HG03565 (cell line): ENCODE measurements at regions not wholly inside any gene's neighbourhood (a gene's known extent, or its start where the extent isn't known, plus 50 kb on each side); places are given as distances from the start of the nearest gene placed in this dataset.
"Not testable (repeated sequence)": the region's sequence is repeated elsewhere in the genome, so short reads cannot be mapped to it uniquely, and the experiment has no call there.

Source experiments
- ATAC-seq: cut with Tn5 transposase; IDR thresholded peaks from one replicate; pipeline ENCODE4 v1.9.1; 2021; ENCODE audit warnings: mild to moderate bottlenecking, moderate library complexity; ENCODE audit not compliant: unreplicated experiment

GRCh38 chr13:86920961-86921360 lies 750.2 kb upstream of the SLITRK5 start:
- no peak for ATAC-seq

- ATAC-seq, result no peak
Measured at GRCh38 chr13:86922936-86923335, 748.2 kb upstream of the SLITRK5 start.

GRCh38 chr13:86926916-86927315 lies 744.3 kb upstream of the SLITRK5 start:
- ATAC-seq, result not testable (repeated sequence)

GRCh38 chr13:86932776-86933334 lies 738.3 kb upstream of the SLITRK5 start:
- ATAC-seq, result no peak

DNA sequence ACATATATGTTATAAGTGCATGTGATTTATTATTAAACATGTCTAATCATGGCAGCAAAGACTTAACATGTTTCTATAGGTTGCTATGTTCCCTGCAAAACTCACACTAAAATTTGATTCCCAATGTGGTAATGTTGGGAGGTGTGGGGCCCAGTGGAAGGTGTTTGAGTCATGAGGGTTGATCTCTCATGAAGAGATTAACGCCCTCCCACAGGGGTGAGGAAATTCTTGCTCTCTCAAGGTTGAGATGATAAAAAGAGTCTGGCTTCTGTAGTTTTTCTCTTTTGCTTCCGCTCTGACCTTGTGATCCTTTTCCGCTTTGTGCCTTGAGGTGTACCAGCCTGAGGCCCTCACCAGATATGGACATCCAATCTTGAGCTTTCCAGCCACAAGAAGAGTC lies 737.5 kb upstream of the SLITRK5 start:
- no peak for ATAC-seq

GRCh38 chr13:86937316-86937715 lies 733.9 kb upstream of the SLITRK5 start:
- ATAC-seq, result no peak

GRCh38 chr13:86945584-86945983 lies 725.6 kb upstream of the SLITRK5 start:
- ATAC-seq, result no peak

- no peak for ATAC-seq
Measured at GRCh38 chr13:86946734-86947133, 724.4 kb upstream of the SLITRK5 start.

DNA sequence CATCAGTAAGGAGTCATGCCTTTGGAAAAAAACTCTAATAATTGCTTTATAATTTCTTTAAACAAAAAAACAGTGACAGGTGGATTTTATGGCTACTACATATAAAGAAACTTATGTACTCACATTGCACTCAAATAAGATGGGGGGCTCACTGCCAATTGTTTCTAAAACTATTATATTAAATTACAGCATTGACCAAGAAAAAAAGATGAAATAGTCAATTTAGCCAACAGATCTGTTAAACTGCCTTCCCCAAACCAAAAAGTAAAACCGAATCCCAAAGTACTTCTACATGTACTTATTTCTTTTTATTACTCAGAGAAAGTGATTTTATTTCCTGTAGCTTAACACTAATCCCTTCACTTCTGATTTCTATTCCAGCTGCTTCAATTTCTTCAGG lies 716.8 kb upstream of the SLITRK5 start:
- ATAC-seq, result no peak

GRCh38 chr13:86960876-86961275 lies 710.3 kb upstream of the SLITRK5 start:
- ATAC-seq, result no peak

- no peak for ATAC-seq
Measured at GRCh38 chr13:86974251-86974994, 696.7 kb upstream of the SLITRK5 start.

GRCh38 chr13:86974995-86975328 lies 696.2 kb upstream of the SLITRK5 start:
- no peak for ATAC-seq

- no peak for ATAC-seq
Measured at GRCh38 chr13:86976521-86977324, 694.4 kb upstream of the SLITRK5 start.

GRCh38 chr13:86986448-86986847 lies 684.7 kb upstream of the SLITRK5 start:
- no peak for ATAC-seq

DNA sequence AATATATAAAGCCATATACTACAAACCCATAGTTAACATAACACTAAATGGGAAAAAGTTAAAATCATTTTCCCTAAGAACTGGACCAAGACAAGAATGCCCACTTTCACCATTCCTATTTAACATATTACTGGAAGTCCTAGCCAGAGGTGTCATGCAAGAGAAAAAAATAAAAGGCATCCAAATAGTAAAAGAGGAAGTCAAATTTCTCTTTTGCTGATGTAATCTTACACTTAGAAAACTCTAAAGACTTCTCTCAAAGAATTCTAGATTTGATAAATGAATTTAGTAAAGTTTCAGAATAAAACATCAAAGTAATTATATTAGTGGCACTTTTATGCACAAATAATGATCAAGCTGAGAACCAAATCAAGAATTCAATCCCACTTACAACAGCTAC lies 678.9 kb upstream of the SLITRK5 start:
- ATAC-seq, result no peak

DNA sequence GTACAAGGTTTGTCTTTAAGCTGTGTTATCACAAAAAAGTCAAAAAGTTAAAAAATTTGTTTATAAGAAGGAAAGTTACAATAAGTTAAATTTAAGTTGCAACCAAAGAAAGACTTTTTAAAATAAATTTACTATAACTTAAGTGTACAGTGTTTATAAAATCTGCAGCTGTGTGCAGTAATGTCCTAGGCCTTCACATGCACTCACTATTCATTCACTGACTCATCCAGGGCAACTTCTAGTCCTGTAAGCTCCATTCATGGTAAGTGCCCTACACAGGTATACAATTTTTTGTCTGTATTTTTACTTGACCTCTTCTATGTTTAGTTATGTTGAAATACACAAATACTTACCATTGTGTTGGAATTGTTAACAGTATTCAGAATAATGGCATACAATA lies 667.9 kb upstream of the SLITRK5 start:
- no peak for ATAC-seq

DNA sequence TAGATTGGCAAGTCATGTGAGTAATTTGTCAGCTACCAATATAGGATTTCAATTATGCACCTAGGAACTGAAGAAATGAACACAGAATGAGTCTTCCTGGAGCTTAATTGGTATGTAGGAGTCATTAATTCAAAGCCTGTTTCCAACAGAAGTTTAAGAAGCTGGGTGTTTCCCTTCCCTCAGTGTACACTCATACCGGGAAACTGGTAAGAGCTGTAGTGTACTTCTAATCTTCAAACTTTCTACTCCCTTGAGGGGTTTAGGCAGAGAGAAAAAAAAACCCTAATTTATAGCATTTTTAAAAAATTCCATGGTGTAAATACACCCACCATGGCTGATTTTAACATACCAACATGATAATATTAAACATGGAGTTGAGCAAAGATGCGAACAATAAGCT lies 665.7 kb upstream of the SLITRK5 start:
- no peak for ATAC-seq

- ATAC-seq, result no peak
Measured at GRCh38 chr13:87035526-87035925, 635.6 kb upstream of the SLITRK5 start.

DNA sequence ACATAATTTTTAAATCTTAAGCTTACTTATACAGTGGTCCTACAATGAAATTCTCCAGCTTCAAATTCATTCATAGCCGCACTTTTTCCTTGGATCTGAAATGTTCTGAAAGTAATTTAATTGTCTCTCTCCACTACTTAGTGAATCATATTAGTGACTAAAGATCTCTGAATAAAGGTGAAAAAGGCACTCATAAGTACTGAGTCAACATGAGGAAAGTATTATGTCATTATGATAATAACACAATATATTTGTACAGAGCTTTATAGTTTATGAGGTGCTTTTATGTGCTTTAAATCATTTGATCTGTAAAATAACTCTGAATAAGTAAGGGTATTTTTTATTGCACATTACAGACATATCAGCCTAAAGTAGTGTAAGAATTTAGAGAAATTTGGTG lies 628.2 kb upstream of the SLITRK5 start:
- ATAC-seq, result no peak

DNA sequence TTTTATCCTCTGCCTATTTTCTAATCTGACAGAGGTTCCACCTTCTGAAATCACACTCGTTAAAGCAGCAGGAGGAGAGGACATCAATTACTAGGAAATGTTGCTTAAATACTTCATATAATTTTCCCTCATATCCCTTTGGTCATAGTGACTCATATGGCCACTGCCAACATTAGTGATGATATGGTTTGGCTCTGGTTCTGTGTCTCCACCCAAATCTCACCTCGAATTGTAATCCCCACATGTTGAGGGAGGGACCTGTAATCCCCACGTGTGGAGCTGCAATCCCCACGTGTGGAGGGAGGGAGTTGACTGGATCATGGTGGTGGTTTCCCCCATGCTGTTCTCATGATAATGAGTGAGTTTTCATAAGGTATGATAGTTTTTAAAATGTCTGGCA lies 618.4 kb upstream of the SLITRK5 start:
- ATAC-seq, result no peak

DNA sequence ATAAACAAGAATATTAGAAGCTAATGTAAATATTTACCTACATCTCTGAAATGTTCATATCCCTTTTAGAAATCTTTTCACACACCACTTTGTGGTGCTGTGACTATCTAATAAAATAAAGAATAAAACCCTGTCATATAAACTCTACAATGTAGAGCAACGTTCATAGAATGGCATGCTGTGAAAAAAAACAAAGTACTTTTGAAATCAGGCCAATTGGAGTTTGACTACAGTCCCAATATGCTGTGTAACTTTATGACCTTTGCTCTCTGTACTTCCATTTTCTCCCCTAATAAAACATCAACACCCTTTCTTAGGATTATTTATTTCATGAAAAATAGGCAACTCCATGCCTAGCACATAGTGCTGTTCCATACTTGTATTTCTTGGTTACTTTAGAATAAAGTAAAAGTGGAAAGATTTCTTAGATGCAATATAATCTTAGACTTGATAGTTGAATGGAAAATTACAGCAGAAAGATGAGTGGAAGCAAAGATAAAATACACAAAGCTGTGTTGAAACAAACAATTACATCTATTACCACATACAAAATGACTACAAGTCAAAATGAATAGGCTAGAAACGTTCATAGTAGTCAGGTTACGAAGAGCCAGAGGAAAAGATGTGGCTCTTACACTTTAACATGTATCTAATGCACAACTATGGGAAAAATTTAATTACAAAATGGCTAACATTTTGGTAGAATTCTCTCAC lies 613.2 kb upstream of the SLITRK5 start:
- ATAC-seq, result no peak
